GM21390 (cell line): ENCODE measurements at regions not wholly inside any gene's neighbourhood (a gene's known extent, or its start where the extent isn't known, plus 50 kb on each side); places are given as distances from the start of the nearest gene placed in this dataset.
"Not testable (repeated sequence)": the region's sequence is repeated elsewhere in the genome, so short reads cannot be mapped to it uniquely, and the experiment has no call there.

Source experiments
- ATAC-seq: cut with Tn5 transposase; IDR thresholded peaks from one replicate; pipeline ENCODE4 v1.9.1; 2021; ENCODE audit not compliant: unreplicated experiment

- ATAC-seq = no peak
These were observed 409.7 kb downstream of the SOCS6 start for GRCh38 chr18:70698574-70698973.

- ATAC-seq = no peak
These were observed 404.4 kb downstream of the SOCS6 start for GRCh38 chr18:70693246-70693645.

GRCh38 chr18:70689765-70690164 lies 400.9 kb downstream of the SOCS6 start:
- ATAC-seq = not testable (repeated sequence)

- ATAC-seq = no peak
These were observed 399.4 kb downstream of the SOCS6 start for GRCh38 chr18:70688286-70688685.

- no peak for ATAC-seq
These were observed 396.0 kb downstream of the SOCS6 start for GRCh38 chr18:70684821-70685220.

GRCh38 chr18:70683263-70683662 lies 394.4 kb downstream of the SOCS6 start:
- ATAC-seq = no peak

- ATAC-seq = no peak
These were observed 386.1 kb downstream of the SOCS6 start for GRCh38 chr18:70674896-70675295.

- no peak for ATAC-seq
These were observed 385.0 kb downstream of the SOCS6 start for GRCh38 chr18:70673831-70674230.

GRCh38 chr18:70672581-70672980 lies 383.7 kb downstream of the SOCS6 start:
- no peak for ATAC-seq

GRCh38 chr18:70671889-70672565 lies 383.2 kb downstream of the SOCS6 start:
- no peak for ATAC-seq

- ATAC-seq = no peak
These were observed 378.1 kb downstream of the SOCS6 start for GRCh38 chr18:70666936-70667335.

GRCh38 chr18:70663141-70663540 lies 374.3 kb downstream of the SOCS6 start:
- no peak for ATAC-seq

GRCh38 chr18:70662588-70662987 lies 373.7 kb downstream of the SOCS6 start:
- no peak for ATAC-seq

- ATAC-seq = no peak
These were observed 370.4 kb downstream of the SOCS6 start for GRCh38 chr18:70659036-70659925.

GRCh38 chr18:70653671-70654070 lies 364.8 kb downstream of the SOCS6 start:
- ATAC-seq = no peak

GRCh38 chr18:70650878-70651277 lies 362.0 kb downstream of the SOCS6 start:
- ATAC-seq = no peak

- no peak for ATAC-seq
These were observed 360.8 kb downstream of the SOCS6 start for GRCh38 chr18:70649683-70650082.

- no peak for ATAC-seq
These were observed 357.1 kb downstream of the SOCS6 start for GRCh38 chr18:70645971-70646370.

GRCh38 chr18:70643812-70644211 lies 355.0 kb downstream of the SOCS6 start:
- no peak for ATAC-seq

- no peak for ATAC-seq
These were observed 352.4 kb downstream of the SOCS6 start for GRCh38 chr18:70641156-70641775.

- no peak for ATAC-seq
These were observed 351.6 kb downstream of the SOCS6 start for GRCh38 chr18:70640336-70640887.

- ATAC-seq = no peak
These were observed 348.1 kb downstream of the SOCS6 start for GRCh38 chr18:70636991-70637390.
